ENCODE measurements at regions not wholly inside any gene's neighbourhood (a gene's known extent, or its start where the extent isn't known, plus 50 kb on each side); places are given as distances from the start of the nearest gene placed in this dataset.

DNA sequence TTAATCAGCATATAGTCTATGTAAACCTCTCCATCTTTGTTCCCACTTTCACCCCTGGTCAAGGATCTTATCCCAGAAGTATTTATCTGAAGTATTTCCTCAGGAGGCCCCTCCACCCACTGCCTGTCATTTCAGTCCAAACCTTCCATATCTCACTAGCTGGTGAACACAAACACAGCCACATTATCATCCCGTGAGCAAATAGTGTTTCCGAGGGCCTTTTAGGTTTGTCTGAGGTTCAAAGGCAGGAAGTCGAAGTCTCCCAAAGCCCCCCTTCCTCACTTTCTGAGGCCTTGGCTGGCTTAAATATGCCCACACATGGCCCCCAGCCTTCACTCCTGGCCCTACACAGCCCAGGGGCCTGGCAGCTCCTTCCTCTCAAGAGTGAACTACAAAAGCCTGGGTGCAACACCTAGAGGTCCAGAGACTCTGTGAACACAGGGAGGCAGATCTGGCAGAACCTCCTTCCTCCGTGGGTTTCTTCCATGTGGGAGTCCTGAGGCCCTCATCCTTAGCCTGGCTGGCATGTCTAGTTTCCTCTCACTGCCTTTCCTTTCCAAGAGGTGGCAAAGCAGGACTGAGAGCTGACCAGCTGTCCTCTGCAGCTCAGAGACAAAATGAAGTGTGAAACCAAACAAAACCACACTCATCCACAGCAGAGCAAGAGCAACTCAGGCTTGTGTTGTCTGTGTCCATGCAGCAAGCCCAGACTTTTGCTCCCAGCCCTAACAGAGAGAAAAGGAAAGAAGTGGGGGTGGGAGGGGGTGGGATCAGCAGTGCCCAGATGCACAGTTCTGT lies 264.2 kb downstream of the SS18 start:
- TF ChIP-seq CTCF (IDR thresholded peaks at IDR 0.05) (no peak), POLR2A (IDR thresholded peaks at IDR 0.05) (no peak)
